NCI-H146 treated with DMSO at 0.1 percent for 48 hours (cell line): ENCODE measurements at regions not wholly inside any gene's neighbourhood (a gene's known extent, or its start where the extent isn't known, plus 50 kb on each side); places are given as distances from the start of the nearest gene placed in this dataset.

Experiments
- DNase-seq: peaks from one replicate; lab custom pipeline; 2025; ENCODE audit not compliant: unreplicated experiment; lab: John Stamatoyannopoulos, UW

DNA sequence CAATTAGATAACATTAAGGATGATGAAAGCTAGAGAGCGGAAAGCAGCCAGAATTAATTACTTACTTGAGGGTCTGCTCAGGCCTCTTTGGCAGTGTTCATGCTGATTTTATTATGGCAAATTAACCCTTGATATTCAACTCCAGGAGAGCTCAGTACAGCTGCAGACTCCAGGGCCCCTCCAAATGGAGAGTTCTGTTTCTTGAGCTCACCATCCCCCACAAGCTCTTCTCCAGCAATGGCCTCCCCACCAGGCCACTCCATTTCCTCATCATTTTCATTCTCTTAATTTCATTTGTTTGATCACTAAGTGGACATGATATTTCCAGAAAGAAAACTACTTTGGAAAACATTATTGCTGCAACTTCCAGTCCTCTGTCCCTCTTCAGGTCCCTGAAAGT is 513.3 kb upstream of the NOX3 start:
- DNase-seq, result no peak

DNA sequence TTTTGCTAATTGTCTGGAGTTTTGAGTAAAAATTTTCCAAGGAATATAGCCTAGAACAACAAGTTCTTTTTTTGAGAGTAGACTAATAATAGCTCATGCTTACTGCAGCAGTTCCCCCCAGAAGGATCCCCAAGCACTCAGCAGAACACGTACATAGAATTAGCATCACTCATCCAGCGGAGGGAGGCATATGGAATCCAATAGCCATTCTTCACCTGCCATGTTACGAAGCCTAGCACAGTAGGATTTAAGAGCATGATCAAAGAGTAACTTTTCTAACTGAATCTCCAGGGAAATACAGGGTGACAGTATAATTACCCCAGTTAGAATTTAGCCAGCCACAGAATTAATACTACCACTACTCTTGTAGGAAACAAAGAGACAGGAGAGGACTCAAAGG is 511.7 kb upstream of the NOX3 start:
- DNase-seq, result no peak

DNA sequence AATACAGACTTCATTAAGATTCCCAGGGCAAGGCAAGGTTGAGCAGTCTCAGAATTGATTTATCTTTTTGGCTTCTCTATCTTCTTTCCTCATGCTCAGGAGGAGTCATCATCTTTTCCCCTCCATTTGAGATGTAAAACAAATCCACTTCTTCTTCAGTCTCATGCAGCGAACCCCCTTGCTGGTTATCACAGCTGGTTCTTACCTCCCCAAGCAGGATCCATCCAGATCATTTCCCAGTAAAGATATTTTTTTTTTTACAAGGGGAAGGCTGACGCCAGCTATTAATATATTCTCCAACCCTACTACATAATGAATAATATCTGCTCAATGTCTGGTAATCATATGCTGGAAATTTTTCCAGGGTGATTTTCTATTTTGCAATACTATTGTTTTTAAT is 508.9 kb upstream of the NOX3 start:
- DNase-seq, result no peak

DNA sequence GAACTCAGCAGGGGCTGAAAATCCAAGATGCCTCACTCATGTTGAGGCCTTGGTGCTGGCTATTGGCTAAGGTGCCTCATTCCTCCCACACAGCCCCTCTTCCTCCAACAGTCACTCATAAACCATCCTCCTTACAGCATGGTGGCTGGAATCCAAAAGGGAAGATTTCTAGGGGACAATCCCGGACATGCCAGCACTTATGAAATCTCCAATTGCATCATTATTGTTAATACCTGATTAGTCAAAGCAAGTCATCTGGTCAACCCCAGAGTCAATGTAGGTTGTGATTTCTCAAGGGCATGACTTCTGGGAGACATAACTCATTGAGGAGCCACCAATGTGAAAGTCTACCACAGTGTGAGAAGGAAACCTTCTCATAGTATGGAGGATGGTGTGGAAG is 506.6 kb upstream of the NOX3 start:
- no peak for DNase-seq

DNA sequence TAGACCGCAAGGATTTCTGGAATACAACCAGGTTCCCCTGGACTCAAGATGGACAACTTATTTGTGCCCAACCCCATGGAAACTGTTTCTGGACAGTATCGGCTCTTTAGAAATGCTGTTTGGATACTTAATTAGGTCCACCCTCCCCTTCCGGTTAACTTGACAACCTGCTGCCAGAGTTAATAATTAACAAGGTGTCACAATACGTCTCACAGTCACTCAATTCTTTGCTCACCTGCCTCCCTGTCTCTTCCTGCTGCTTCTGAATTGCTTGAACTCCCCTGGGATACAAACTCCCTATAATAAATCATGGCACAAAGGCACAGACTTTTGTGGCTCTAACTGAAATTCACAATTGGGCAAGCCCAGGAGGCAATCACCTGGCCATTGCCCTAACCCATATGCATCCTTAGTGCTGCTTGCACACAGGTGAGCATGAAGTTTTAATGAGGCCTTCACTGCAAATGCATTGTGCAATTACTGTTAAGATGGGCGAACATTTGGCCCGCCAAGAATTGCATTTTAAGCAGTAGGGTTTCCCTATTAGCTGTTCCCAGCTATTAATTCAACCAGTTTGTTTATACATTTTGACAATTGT is 504.4 kb upstream of the NOX3 start:
- DNase-seq, result peak; percentile 100

DNA sequence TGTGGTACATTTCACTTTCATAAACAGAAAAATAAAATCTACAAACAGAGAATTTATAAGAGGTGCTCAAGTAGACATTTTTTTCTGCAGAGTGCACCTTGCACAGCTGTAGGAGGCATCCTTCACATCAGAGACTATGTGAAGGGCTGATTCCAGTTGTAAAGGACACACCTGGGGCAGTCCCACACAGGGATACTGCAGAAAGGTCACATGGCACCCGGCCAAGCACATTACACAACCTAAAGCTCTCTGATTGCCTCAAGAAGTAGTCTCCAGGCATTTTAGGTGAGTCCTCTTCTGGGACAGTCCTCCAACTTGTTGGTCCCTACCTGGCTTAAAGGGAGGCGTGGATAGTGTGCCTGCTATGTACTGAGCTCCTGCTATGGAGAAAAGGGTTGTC is 502.9 kb upstream of the NOX3 start:
- no peak for DNase-seq

DNA sequence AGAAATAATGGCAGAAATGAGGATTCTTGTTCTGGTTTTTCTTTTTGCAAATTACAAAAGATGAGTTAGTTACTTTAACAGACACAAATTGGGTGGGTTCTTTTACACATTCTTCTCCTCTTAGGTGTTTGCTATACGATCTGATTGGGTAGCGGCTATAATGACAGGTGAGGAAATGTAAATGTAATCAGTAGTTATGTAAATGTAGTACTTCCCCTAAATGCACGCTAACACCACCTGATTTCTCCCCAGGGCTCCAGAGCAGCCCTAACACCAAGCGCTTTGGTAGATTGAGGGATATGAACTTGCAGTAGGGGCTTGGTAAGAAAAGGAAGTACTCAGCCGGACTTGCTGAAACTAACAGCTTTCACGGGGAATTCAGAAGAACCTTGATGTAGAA is 499.4 kb upstream of the NOX3 start:
- no peak for DNase-seq

DNA sequence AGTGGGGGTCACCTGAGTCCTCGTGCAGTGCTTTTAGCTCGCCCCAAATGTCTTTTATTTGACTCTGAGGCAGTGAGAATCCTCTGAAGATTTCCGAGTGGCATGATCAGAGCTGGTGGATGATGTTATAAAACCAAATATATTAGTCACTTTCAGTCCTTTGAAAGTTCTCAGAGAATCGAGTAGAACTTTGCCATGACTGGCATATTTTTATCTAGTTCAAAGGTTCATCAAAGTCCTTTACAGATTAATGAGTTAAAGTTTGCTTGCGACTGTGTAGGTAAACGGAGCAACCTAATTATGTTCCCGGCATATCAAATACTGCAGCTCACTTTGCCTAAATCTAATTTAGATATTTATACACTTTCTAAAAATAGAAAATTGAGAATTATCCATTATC is 498.5 kb upstream of the NOX3 start:
- no peak for DNase-seq

DNA sequence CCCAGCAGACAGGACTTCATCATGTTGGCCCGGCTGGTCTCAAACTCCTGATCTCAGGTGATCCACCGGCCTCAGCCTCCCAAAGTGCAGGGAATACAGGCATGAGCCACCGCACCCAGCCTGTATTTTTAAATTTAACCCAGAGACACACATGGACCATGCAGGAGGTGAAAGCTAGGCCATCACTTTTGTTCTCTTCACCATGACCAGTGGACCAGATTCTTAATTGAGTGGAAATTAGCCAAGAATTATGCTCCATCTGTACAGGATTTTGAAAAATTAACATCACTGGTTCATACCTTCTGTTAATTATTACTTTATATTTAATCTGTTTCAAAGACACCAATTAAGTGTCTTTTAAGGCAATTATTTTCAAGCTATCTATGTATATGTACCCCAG is 493.6 kb upstream of the NOX3 start:
- no peak for DNase-seq

DNA sequence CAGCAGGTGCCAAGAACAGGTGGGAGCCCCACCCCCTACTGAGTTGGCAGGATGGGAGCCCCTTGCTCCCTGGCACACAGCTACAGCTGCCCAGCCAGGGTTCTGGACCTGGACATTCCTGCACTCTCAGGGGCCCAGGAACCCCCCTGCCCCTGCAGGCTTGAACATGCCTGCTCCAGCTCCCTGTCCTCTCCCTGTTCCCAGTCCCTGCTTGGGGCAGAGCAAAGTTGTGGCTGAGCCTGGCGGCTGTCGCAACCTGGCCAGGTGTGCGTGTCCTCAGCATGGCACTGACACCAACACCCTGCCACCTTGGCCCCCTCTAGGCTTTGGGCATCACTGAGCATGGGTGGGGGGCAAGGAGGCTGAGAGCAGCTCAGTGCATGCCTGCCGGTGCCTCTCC is 491.2 kb upstream of the NOX3 start:
- DNase-seq, result no peak

DNA sequence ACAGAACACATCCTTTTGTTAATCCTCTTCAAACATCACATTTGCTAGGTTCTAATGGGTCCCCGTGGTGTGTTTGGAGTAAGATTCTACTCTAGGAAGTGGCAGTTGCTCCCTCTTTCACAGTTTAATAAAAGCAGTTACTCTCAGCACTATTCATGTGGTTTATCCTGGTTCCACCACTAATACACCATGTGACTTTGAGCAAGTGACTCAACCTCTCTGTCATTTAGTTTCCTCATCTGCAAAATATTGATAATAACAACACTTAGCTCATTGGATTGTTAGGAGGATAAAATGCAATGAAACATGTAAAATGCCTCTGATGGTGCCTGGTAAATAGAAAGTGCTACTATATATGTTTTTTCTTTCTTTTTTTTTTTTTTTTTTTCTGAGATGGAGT is 488.0 kb upstream of the NOX3 start:
- no peak for DNase-seq

DNA sequence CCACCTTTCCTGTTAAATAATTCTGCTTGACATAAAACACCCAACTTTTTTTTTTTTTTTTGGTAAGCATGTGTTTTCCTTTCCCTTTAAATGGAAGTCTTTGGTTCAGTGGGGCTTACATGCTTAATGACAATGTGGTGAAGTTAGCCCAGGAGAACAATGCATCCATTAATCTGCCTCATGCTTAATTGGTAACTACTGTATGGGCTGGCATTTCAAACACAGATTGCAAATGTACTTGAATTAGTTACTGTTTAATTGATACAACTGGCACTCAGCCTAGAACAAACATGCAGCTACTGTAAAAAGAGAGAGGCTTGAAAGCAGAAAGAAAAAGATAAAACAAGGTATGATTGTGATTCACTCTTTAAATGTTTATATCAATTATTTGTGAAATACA is 483.6 kb upstream of the NOX3 start:
- DNase-seq, result peak; percentile 64

DNA sequence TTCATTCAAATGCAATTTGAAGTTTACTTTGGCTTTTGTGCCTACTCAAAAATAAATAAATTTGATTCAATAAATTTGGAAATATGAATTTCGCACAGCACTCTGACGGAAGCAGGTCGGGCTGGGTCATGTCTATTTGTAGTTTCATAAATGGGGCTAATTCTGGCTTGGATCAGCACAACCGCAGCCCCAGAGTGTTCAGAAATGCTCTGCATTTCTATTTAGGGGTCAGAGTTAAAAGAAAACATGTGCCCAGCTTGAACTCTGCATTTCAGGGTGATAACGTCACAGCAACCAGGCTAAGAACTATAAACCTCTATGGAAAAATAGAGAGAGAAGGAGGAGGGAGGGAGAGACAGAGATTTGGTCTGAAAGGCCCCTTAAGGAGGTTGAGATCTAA is 480.9 kb upstream of the NOX3 start:
- no peak for DNase-seq

DNA sequence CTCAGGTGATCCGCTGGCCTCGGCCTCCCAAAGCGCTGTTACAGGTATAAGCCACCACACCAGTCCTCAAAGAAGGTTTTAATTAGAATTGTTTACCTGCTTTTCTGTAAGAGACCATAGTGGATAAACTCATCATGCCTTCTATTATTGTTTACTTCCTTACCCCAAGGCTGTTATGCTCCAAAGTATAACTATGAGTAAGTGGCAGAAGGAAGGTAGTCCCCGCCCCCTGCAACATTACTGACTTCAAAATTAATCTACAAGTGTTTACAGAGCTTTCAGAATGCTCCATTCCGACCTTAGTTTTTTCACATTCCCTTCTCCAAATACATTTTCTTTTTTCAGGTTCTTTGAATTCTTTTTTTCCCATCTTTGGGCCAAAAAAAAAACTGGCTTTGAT is 480.5 kb upstream of the NOX3 start:
- DNase-seq, result no peak

DNA sequence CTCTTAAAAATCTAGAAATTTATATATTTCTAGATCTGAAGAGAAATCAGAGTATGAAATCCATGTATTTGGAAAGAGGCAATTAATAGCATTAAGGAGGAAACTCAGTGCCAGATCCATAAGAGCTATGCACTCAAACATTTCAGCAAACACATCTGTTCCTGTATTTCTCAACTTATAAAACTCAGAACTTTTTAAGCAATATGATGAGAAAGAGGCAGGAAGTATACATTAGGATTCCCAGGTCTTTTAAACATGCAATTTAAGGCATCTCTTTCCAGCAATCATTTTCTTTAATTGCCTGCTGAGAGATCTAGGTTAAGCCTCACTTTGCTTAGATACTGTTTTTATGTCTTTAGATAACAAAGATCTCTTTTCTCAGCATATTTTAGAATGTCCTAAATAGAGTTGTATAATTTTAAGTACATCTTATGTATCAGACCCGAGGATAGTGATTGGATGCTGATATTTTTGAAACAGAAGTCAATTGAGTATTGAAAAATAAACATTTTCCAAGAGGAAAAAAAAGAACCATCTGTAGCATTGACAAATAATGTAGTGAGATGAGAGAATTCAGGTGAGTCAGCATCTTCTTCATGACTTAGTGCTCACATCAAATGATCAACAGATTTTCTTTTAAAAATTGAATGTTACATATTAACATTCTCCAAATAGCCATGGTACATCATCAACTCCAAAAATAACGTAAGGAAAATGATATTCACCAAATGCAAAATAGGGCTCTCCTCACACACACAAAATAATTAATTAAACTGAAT is 461.4 kb upstream of the NOX3 start:
- no peak for DNase-seq

DNA sequence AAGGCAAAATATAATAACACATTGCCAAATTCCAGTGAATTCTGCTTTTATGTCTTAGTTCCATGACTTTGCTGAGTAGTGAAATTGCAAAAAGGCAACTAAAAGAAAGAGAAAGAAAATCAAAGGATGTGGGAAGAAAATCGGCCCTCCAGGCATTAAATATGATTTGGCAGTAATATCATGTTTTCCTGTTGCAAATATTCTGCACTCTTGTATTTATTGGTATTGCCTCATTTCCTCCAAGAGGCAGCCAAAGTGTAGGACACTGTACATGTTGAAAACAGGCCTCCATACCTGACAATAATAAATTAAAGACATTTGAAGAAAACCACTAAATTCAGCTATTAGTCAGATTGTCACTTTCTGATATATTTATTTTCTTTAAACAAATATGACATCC is 460.0 kb upstream of the NOX3 start:
- no peak for DNase-seq

DNA sequence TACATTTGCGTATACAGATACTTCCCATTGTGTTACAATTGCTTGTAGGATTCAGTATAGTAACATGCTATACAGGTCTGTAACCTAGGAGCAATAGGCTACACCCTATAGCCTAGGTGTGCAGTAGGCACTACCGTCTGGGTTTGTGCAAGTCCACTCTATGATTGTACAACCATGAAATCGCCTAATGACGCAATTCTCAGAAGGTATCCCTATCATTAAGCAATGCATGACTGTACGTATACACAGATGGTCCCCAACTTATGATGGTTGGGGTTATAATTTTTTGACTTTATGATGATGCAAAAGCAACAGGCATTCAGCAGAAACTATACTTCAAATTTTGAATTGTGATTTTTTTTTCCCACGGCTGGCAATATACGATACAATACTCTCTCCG is 458.2 kb upstream of the NOX3 start:
- no peak for DNase-seq

DNA sequence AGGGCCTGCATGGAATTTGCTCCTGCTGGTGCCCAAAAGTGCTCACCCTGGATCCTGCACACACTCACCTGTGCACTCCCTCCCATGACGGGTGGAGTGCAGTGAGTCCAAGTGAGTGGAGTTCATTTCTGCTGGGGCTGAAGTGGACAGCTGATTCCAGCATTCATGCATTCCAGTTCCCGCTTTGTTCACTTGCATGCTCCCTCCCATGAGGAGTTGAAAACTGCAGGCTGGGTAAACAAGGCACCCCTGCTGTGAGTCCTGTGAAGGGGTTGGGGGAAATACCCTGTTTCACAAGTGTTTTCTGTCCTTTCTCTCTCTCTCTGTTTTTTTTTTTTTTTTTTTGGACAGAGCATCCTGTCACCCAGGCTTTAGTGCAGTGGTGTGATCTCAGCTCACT is 454.1 kb upstream of the NOX3 start:
- DNase-seq, result no peak

DNA sequence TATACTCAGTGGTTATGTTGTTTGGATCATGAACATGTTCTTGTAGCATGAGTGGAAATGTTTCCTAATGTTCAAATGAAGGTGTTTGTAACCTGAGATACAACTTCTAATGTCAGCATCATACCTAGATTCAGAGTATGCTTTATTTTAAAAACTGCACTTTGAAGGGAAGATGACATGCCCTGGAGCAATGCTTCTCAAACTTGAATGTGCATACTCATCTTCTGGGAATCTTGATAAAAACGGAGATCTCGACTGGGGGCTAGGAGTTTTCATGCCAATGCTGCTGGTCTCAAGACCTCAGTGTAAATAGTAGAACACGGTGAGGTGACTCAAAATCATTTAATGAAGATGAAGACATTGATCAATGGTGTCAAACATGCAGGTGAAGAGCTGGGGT is 440.0 kb upstream of the NOX3 start:
- peak; percentile 16 for DNase-seq

DNA sequence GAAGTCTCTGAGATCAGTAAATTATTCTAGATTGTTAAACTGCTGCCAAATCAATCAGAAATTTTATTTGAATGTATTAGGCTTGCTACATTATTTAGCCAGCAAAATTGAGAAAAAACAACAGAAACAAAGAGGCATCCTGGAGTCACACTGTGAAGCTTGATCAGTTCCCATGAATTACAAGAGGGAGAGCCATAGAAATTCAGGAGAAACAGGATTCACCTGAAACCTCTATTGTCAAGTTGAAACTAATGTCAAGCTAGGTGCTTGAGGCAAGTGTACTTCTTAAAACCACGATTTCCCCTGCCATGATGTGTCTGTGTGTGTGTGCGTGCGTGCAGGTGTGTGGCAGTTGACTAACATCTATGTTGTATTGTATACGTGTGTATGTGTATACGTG is 439.1 kb upstream of the NOX3 start:
- no peak for DNase-seq

DNA sequence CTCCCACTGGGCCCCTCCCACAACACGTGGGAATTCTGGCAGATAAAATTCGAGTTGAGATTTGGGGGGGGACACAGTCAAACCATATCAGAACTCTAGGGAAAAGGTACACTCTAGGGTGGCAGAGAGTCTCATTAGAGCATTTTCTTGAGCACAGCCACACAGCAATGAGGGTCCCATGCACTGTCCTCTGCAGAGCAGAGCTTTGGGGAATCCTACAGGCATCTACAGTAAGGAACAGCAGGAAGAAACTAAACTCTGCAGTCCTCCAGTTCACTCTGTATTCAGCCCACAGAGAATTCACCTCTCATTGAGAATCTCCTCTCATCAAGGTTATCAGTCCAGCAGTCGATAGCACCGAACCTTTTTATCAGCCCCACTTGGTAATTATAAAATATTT is 438.6 kb upstream of the NOX3 start:
- DNase-seq, result no peak

DNA sequence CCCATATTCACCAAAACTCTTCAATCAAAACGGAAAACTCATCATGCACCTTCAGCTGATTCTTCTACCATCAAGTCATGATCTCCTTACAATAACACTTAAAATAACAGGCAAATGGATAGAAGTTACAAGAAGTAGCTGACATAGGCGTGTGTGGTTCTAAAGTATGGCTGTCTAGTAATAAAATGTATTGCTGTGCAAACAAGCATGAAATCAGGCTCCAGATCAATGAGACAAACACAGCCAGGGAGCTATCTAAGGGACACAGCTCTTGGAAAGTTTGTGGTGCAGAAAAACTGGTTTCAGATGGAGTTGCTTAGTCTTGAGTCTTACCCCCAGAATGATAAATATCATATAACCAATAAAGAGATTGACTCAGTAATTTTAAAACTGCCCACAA is 434.8 kb upstream of the NOX3 start:
- DNase-seq, result no peak

DNA sequence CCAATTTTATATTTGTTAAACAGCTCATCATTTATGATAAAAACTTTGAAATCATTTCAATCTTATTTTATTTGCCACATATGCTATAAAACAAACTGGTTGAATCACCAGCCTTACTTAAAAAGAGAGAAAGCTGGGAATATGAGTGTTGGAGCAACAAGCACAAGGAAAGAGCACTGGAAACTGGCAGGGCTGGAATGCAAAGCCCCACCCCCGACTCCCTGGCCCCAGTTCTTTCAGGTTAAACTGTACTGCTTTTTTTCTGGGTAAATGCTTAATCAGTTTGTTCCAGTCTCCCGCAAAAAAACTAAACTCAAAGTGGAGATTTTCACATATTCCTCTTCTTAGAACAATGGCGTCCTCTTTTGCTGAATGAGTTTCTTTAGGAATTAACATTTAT is 433.8 kb upstream of the NOX3 start:
- no peak for DNase-seq
